ENCODE measurements at regions not wholly inside any gene's neighbourhood (a gene's known extent, or its start where the extent isn't known, plus 50 kb on each side); places are given as distances from the start of the nearest gene placed in this dataset.

GRCh38 chr22:27097506-27097905 is 440.1 kb downstream of the MIAT start:
- no peak overlapping the region for H3K4me3 ChIP-seq (ENCODE audit: low read depth, low read length)

GRCh38 chr22:27097933-27098332 is 440.5 kb downstream of the MIAT start:
- no peaks in the 10 kb centered on the region for H3K9me3 ChIP-seq (ENCODE audit: control insufficient read depth, low read length)
- no peak overlapping the region for H2AFZ ChIP-seq
- H3K4me2 ChIP-seq (ENCODE audit: low read length): no peak overlapping the region
- no peak overlapping the region for H3K27ac ChIP-seq
- no peaks in the 10 kb centered on the region for H3K79me2 ChIP-seq
- no peaks in the 10 kb centered on the region for H3K4me1 ChIP-seq
- H3K9ac ChIP-seq: no peak overlapping the region
- TF ChIP-seq, protein P1, sequence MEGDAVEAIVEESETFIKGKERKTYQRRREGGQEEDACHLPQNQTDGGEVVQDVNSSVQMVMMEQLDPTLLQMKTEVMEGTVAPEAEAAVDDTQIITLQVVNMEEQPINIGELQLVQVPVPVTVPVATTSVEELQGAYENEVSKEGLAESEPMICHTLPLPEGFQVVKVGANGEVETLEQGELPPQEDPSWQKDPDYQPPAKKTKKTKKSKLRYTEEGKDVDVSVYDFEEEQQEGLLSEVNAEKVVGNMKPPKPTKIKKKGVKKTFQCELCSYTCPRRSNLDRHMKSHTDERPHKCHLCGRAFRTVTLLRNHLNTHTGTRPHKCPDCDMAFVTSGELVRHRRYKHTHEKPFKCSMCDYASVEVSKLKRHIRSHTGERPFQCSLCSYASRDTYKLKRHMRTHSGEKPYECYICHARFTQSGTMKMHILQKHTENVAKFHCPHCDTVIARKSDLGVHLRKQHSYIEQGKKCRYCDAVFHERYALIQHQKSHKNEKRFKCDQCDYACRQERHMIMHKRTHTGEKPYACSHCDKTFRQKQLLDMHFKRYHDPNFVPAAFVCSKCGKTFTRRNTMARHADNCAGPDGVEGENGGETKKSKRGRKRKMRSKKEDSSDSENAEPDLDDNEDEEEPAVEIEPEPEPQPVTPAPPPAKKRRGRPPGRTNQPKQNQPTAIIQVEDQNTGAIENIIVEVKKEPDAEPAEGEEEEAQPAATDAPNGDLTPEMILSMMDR (IDR thresholded peaks at IDR 0.05): no peak
- H3K4me3 ChIP-seq (ENCODE audit: low read depth, low read length): no peak overlapping the region
- H3K27me3 ChIP-seq (ENCODE audit: control insufficient read depth, insufficient read depth, low read length): no peaks in the 10 kb centered on the region
- H3K36me3 ChIP-seq (ENCODE audit: control insufficient read depth, insufficient read depth, low read length): no peaks in the 10 kb centered on the region

More at GRCh38 chr22:27097506-27097905, 440.1 kb downstream of the MIAT start:
- no peaks in the 10 kb centered on the region for H3K79me2 ChIP-seq
- no peaks in the 10 kb centered on the region for H3K36me3 ChIP-seq (ENCODE audit: control insufficient read depth, insufficient read depth, low read length)
- H3K4me1 ChIP-seq: no peaks in the 10 kb centered on the region
- no peaks in the 10 kb centered on the region for H3K9me3 ChIP-seq (ENCODE audit: control insufficient read depth, low read length)
- no peaks in the 10 kb centered on the region for H3K27me3 ChIP-seq (ENCODE audit: control insufficient read depth, insufficient read depth, low read length)
- no peak overlapping the region for H2AFZ ChIP-seq
- TF ChIP-seq, protein P1 (IDR thresholded peaks at IDR 0.05): no peak
- no peak overlapping the region for H3K9ac ChIP-seq
- no peak overlapping the region for H3K27ac ChIP-seq
- no peak overlapping the region for H3K4me2 ChIP-seq (ENCODE audit: low read length)

DNA sequence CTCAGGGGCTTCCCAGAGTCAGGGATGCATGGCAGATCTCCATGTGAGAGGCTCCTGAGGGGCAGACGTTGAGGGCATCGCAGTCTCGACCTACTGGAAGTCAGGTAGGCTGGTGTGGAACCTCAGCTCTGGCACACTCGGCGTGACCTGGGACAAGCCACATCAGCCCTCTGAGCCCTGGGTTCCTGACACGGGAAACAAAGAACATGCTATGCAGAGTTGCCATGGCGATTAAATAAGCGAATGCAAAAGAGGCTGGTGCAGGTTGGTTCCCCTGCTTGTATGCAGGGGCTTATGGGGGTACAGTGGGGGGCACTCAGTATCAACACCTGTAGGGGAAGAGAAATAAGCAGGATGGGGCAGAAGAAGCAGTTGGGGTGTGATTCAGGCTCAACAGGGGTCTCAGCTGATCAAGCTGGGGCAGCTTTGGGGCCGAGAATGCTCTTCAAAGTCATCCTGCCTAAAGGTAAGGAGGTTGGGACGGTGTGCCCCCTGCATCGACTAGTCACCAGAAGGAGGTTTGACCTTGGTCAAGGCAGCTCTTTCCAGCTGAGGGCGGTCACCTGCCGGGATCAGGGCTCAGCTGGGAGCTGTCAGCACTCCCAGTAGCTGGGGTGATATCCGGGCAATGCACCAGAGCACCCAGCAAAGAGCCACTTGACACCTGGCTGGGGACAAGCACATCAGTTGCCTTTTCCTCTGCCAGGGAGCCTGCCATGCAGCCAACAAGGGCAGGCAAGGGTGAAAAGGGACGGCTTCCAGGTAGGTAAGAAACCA is 442.7 kb downstream of the MIAT start:
- Histone ChIP-seq H3K9ac (no peak overlapping the region), H3K27me3 (ENCODE audit: control insufficient read depth, insufficient read depth, low read length) (no peaks in the 10 kb centered on the region)

DNA sequence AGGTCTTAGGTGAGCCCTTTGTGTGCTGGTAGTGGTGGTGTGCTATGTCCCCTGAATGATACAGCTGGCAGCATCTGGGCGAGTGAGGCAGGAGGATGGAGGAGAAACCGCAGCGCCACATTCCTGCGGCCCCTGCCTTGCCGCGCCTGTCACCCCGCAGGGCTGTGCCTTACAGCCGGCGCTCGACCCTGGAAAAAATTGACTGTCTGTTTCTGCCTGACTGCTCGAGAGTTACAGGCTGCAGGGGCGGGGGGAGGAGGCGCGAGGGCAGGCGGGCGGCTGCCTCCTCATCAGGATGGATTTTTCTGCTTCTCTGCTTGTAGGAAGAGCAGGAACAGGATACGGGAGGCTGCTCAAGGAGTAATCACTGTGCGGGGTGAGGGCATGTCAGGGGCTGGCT is 443.4 kb downstream of the MIAT start:
- no peaks in the 10 kb centered on the region for H3K4me1 ChIP-seq
- no peak overlapping the region for H3K4me3 ChIP-seq (ENCODE audit: low read depth, low read length)
- H3K36me3 ChIP-seq (ENCODE audit: control insufficient read depth, insufficient read depth, low read length): no peaks in the 10 kb centered on the region
- no peaks in the 10 kb centered on the region for H3K79me2 ChIP-seq
- TF ChIP-seq, protein P1 (IDR thresholded peaks at IDR 0.05): no peak
- no peaks in the 10 kb centered on the region for H3K9me3 ChIP-seq (ENCODE audit: control insufficient read depth, low read length)
- no peak overlapping the region for H3K27ac ChIP-seq
- no peak overlapping the region for H3K4me2 ChIP-seq (ENCODE audit: low read length)
- no peak overlapping the region for H2AFZ ChIP-seq
- no peak overlapping the region for H3K9ac ChIP-seq
- H3K27me3 ChIP-seq (ENCODE audit: control insufficient read depth, insufficient read depth, low read length): no peaks in the 10 kb centered on the region

More for the DNA sequence above, 442.7 kb downstream of the MIAT start:
- Histone ChIP-seq H3K4me2 (ENCODE audit: low read length) (no peak overlapping the region), H3K4me1 (no peaks in the 10 kb centered on the region), H3K27ac (no peak overlapping the region), H3K9me3 (ENCODE audit: control insufficient read depth, low read length) (no peaks in the 10 kb centered on the region), H3K79me2 (no peaks in the 10 kb centered on the region), H3K4me3 (ENCODE audit: low read depth, low read length) (no peak overlapping the region), H3K36me3 (ENCODE audit: control insufficient read depth, insufficient read depth, low read length) (no peaks in the 10 kb centered on the region), H2AFZ (no peak overlapping the region)
- TF ChIP-seq, protein P1 (IDR thresholded peaks at IDR 0.05): no peak

GRCh38 chr22:27101288-27101687 is 443.9 kb downstream of the MIAT start:
- Histone ChIP-seq H3K27me3 (ENCODE audit: control insufficient read depth, insufficient read depth, low read length) (no peaks in the 10 kb centered on the region), H2AFZ (no peak overlapping the region), H3K9ac (no peak overlapping the region), H3K4me2 (ENCODE audit: low read length) (no peak overlapping the region), H3K27ac (no peak overlapping the region), H3K79me2 (no peaks in the 10 kb centered on the region), H3K36me3 (ENCODE audit: control insufficient read depth, insufficient read depth, low read length) (no peaks in the 10 kb centered on the region), H3K9me3 (ENCODE audit: control insufficient read depth, low read length) (no peaks in the 10 kb centered on the region), H3K4me3 (ENCODE audit: low read depth, low read length) (no peak overlapping the region), H3K4me1 (no peaks in the 10 kb centered on the region)
- TF ChIP-seq, protein P1 (IDR thresholded peaks at IDR 0.05): no peak
